HepG2 (cell line): ENCODE measurements at regions not wholly inside any gene's neighbourhood (a gene's known extent, or its start where the extent isn't known, plus 50 kb on each side); places are given as distances from the start of the nearest gene placed in this dataset.

Experiments used
- AKNA ChIP-seq: sonication (generic); formaldehyde crosslinking; IDR thresholded peaks from 2 replicates; pipeline ENCODE4 v1.4.0; 2020; ENCODE audit warnings: missing genetic modification reagents, borderline replicate concordance
- CC2D1A ChIP-seq: sonication (generic); formaldehyde crosslinking; IDR thresholded peaks from 2 replicates; pipeline ENCODE4 v1.8.1; 2023; ENCODE audit warnings: mild to moderate bottlenecking, missing genetic modification reagents
- FLYWCH1 ChIP-seq: sonication (generic); formaldehyde crosslinking; IDR thresholded peaks from 2 replicates; pipeline ENCODE4 v1.8.1; 2023; ENCODE audit warnings: mild to moderate bottlenecking, missing genetic modification reagents
- POLR2G ChIP-seq: fragments of 200-400 bp; formaldehyde crosslinking; IDR thresholded peaks from 2 replicates; pipeline ENCODE4 v1.6.1; 2018; ENCODE audit warnings: mild to moderate bottlenecking, low read depth, low read length, moderate library complexity
- SAFB2 ChIP-seq: sonication (generic); formaldehyde crosslinking; IDR thresholded peaks from 2 replicates; pipeline ENCODE4 v1.5.1; 2020; ENCODE audit warnings: missing genetic modification reagents, low read depth, mild to moderate bottlenecking, borderline replicate concordance
- SIX1 ChIP-seq: sonication (generic); formaldehyde crosslinking; IDR thresholded peaks from 2 replicates; pipeline ENCODE4 v1.4.0; 2020; ENCODE audit warnings: missing genetic modification reagents, borderline replicate concordance
- STAT6 ChIP-seq: sonication (generic); formaldehyde crosslinking; IDR thresholded peaks from 2 replicates; pipeline ENCODE4 v1.4.0; 2020; ENCODE audit warnings: missing genetic modification reagents, mild to moderate bottlenecking, borderline replicate concordance
- TOPORS ChIP-seq: sonication (generic); formaldehyde crosslinking; IDR thresholded peaks from 2 replicates; pipeline ENCODE4 v1.8.0; 2023; ENCODE audit warnings: mild to moderate bottlenecking, missing genetic modification reagents
- ZNF777 ChIP-seq: sonication (generic); formaldehyde crosslinking; IDR thresholded peaks from 2 replicates; pipeline ENCODE4 v1.4.0; 2020; ENCODE audit warnings: missing genetic modification reagents
- ZZZ3 ChIP-seq: sonication (generic); formaldehyde crosslinking; IDR thresholded peaks from 2 replicates; pipeline ENCODE4 v1.4.0; 2020; ENCODE audit warnings: missing genetic modification reagents, mild to moderate bottlenecking, borderline replicate concordance
- TF ChIP-seq, protein P1 (sequence below): sonication (generic); formaldehyde crosslinking; IDR thresholded peaks from 2 replicates; pipeline ENCODE4 v1.9.0; 2021; ENCODE audit warnings: missing genetic modification reagents, borderline replicate concordance
- TF ChIP-seq, protein P2 (sequence below): sonication (generic); formaldehyde crosslinking; IDR thresholded peaks from 2 replicates; pipeline ENCODE4 v1.9.0; 2022; ENCODE audit warnings: missing genetic modification reagents, mild to moderate bottlenecking, borderline replicate concordance
- TF ChIP-seq, protein P3 (sequence below): sonication (generic); formaldehyde crosslinking; IDR thresholded peaks from 2 replicates; pipeline ENCODE4; 2020; ENCODE audit warnings: missing genetic modification reagents, mild to moderate bottlenecking, borderline replicate concordance

GRCh38 chr10:59007307-59008025 lies 169.0 kb upstream of the PHYHIPL start (continued):
- TF ChIP-seq, protein P1, sequence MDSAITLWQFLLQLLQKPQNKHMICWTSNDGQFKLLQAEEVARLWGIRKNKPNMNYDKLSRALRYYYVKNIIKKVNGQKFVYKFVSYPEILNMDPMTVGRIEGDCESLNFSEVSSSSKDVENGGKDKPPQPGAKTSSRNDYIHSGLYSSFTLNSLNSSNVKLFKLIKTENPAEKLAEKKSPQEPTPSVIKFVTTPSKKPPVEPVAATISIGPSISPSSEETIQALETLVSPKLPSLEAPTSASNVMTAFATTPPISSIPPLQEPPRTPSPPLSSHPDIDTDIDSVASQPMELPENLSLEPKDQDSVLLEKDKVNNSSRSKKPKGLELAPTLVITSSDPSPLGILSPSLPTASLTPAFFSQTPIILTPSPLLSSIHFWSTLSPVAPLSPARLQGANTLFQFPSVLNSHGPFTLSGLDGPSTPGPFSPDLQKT, result no peak
- TF ChIP-seq AKNA (CRISPR knock-in tag), result no peak
- TF ChIP-seq ZZZ3, result no peak
- TF ChIP-seq CC2D1A, result 0 out of 2 replicates have a peak, but pooled peaks have one; percentile 69
- TF ChIP-seq FLYWCH1, result no peak
- TF ChIP-seq SAFB2, result no peak
- peak; percentile 72; the same call in 1 of the 2 replicates for TF ChIP-seq TOPORS (CRISPR knock-in tag)
- peak; percentile 81; the same call in 1 of the 2 replicates for TF ChIP-seq SIX1
- TF ChIP-seq, protein P2, sequence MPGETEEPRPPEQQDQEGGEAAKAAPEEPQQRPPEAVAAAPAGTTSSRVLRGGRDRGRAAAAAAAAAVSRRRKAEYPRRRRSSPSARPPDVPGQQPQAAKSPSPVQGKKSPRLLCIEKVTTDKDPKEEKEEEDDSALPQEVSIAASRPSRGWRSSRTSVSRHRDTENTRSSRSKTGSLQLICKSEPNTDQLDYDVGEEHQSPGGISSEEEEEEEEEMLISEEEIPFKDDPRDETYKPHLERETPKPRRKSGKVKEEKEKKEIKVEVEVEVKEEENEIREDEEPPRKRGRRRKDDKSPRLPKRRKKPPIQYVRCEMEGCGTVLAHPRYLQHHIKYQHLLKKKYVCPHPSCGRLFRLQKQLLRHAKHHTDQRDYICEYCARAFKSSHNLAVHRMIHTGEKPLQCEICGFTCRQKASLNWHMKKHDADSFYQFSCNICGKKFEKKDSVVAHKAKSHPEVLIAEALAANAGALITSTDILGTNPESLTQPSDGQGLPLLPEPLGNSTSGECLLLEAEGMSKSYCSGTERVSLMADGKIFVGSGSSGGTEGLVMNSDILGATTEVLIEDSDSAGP (CRISPR knock-in tag), result no peak
- no peak for TF ChIP-seq STAT6 (CRISPR knock-in tag)
- TF ChIP-seq, protein P3, sequence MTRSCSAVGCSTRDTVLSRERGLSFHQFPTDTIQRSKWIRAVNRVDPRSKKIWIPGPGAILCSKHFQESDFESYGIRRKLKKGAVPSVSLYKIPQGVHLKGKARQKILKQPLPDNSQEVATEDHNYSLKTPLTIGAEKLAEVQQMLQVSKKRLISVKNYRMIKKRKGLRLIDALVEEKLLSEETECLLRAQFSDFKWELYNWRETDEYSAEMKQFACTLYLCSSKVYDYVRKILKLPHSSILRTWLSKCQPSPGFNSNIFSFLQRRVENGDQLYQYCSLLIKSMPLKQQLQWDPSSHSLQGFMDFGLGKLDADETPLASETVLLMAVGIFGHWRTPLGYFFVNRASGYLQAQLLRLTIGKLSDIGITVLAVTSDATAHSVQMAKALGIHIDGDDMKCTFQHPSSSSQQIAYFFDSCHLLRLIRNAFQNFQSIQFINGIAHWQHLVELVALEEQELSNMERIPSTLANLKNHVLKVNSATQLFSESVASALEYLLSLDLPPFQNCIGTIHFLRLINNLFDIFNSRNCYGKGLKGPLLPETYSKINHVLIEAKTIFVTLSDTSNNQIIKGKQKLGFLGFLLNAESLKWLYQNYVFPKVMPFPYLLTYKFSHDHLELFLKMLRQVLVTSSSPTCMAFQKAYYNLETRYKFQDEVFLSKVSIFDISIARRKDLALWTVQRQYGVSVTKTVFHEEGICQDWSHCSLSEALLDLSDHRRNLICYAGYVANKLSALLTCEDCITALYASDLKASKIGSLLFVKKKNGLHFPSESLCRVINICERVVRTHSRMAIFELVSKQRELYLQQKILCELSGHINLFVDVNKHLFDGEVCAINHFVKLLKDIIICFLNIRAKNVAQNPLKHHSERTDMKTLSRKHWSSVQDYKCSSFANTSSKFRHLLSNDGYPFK (CRISPR knock-in tag), result no peak
- TF ChIP-seq ZNF777 (CRISPR knock-in tag), result no peak
- peak; percentile 78 for TF ChIP-seq POLR2G
